ENCODE measurements at regions not wholly inside any gene's neighbourhood (a gene's known extent, or its start where the extent isn't known, plus 50 kb on each side); places are given as distances from the start of the nearest gene placed in this dataset.
"Not testable (repeated sequence)": the region's sequence is repeated elsewhere in the genome, so short reads cannot be mapped to it uniquely, and the experiment has no call there.

DNA sequence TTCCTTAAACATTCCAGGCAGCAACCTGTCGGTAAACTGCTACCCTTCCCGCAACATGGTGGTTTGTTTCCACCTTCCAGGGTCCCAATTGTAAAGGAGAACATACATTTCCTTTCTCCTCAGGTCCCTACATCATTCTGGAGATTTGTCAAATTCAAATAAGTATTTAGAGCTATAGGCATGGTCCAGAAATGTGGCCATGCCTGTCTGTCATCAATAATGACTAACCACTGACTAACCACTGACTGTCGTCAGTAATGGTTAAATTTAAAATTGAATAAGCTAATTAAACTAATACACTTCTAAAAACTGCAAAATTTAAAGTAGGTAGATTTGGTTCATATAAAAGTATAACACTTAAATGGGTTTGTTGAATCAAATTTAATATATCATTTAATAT, 984.0 kb upstream of the SLC39A10 start:
- H3K9me3 ChIP-seq = no peaks in the 10 kb centered on the region
- Mint-ChIP-seq H3K36me3 (ENCODE audit: insufficient read depth, unreplicated experiment) (no peaks in the 10 kb centered on the region), H3K27me3 (ENCODE audit: insufficient read depth, unreplicated experiment) (no peaks in the 10 kb centered on the region), H3K27ac (ENCODE audit: unreplicated experiment) (no peak overlapping the region), H3K4me3 (ENCODE audit: unreplicated experiment) (no peak overlapping the region), H3K9me3 (ENCODE audit: unreplicated experiment) (no peaks in the 10 kb centered on the region), H3K4me1 (ENCODE audit: low read depth, unreplicated experiment) (no peaks in the 10 kb centered on the region)
- H3K27me3 ChIP-seq (replicated peaks; ENCODE audit: control insufficient read depth, insufficient read depth, low read length) = no peaks in the 10 kb centered on the region
- H3K4me1 ChIP-seq = no peaks in the 10 kb centered on the region
- ChIA-PET CTCF (no interaction called here), POLR2A (no interaction called here)
- BruUV-seq (replicated peaks) = no TSS peak
- no peaks in the 10 kb centered on the region for H3K36me3 ChIP-seq (ENCODE audit: control insufficient read depth, insufficient read depth, low read length)
- intact Hi-C loops (cut with micrococcal nuclease; ENCODE audit: unreplicated experiment) = no loop called here
- no peak overlapping the region for H3K4me3 ChIP-seq (ENCODE audit: low read depth, low read length)
- TF ChIP-seq, protein P1, sequence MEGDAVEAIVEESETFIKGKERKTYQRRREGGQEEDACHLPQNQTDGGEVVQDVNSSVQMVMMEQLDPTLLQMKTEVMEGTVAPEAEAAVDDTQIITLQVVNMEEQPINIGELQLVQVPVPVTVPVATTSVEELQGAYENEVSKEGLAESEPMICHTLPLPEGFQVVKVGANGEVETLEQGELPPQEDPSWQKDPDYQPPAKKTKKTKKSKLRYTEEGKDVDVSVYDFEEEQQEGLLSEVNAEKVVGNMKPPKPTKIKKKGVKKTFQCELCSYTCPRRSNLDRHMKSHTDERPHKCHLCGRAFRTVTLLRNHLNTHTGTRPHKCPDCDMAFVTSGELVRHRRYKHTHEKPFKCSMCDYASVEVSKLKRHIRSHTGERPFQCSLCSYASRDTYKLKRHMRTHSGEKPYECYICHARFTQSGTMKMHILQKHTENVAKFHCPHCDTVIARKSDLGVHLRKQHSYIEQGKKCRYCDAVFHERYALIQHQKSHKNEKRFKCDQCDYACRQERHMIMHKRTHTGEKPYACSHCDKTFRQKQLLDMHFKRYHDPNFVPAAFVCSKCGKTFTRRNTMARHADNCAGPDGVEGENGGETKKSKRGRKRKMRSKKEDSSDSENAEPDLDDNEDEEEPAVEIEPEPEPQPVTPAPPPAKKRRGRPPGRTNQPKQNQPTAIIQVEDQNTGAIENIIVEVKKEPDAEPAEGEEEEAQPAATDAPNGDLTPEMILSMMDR (IDR thresholded peaks at IDR 0.05; ENCODE audit: insufficient read depth in 1 of 2, low read depth in 1 of 2, low read length in 1 of 2, severe bottlenecking in 1 of 2, unreplicated experiment in 1 of 2) = no peak
- no peak for DNase-seq

DNA sequence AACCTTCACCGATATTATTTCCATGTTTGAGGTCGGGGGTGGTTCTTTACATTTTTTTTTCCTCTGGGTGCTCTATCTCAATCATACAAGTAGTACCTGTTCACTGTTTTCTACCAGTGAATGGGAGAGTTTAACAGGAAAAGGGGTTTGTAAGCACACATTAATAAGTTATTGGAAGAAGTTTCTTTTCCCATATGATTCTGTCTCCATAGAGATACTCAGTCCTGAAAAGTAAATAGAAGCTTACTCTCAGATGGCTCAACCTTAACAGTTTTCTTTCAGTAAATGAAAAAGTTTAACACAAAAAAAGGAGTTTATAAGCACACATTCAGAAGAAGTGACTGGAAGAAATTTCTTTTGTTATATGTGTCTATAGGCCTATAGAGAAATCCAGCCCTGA, 995.6 kb upstream of the SLC39A10 start:
- TF ChIP-seq, protein P1 (IDR thresholded peaks at IDR 0.05; ENCODE audit: insufficient read depth in 1 of 2, low read depth in 1 of 2, low read length in 1 of 2, severe bottlenecking in 1 of 2, unreplicated experiment in 1 of 2) = no peak
- BruUV-seq (replicated peaks) = no TSS peak
- H3K27me3 Mint-ChIP-seq (ENCODE audit: insufficient read depth, unreplicated experiment) = no peaks in the 10 kb centered on the region
- Histone ChIP-seq H3K27me3 (replicated peaks; ENCODE audit: control insufficient read depth, insufficient read depth, low read length) (no peaks in the 10 kb centered on the region), H3K9me3 (no peaks in the 10 kb centered on the region), H3K4me3 (ENCODE audit: low read depth, low read length) (no peak overlapping the region), H3K4me1 (no peaks in the 10 kb centered on the region), H3K36me3 (ENCODE audit: control insufficient read depth, insufficient read depth, low read length) (no peaks in the 10 kb centered on the region)
- no peak for DNase-seq
- no peaks in the 10 kb centered on the region for H3K36me3 Mint-ChIP-seq (ENCODE audit: insufficient read depth, unreplicated experiment)
- intact Hi-C loops (cut with micrococcal nuclease; ENCODE audit: unreplicated experiment) = no loop called here
- H3K27ac Mint-ChIP-seq (ENCODE audit: unreplicated experiment) = no peak overlapping the region
- H3K4me1 Mint-ChIP-seq (ENCODE audit: low read depth, unreplicated experiment) = no peaks in the 10 kb centered on the region
- no peaks in the 10 kb centered on the region for H3K9me3 Mint-ChIP-seq (ENCODE audit: unreplicated experiment)
- POLR2A ChIA-PET = no interaction called here
- no peak overlapping the region for H3K4me3 Mint-ChIP-seq (ENCODE audit: unreplicated experiment)
- CTCF ChIA-PET = no interaction called here

DNA sequence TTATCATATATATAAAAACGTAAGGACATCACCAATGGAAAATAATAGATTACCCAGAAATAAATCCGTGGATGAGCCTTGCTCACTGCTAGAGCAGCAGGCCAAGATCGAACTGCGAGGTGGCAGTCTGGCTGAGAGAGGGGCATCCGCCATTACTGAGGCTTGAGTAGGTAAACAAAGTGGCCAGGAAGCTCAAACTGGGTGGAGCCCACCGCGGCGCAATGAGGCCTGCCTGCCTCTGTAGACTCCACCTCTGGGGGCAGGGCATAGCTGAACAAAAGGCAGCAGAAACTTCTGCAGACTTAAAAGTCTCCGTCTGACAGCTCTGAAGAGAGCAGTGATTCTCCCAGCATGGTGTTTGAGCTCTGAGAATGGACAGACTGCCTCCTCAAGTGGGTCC, 1018.0 kb upstream of the SLC39A10 start:
- H3K4me1 ChIP-seq; POLR2A ChIA-PET; H3K36me3 ChIP-seq (ENCODE audit: control insufficient read depth, insufficient read depth, low read length); H3K27ac Mint-ChIP-seq (ENCODE audit: unreplicated experiment); DNase-seq; BruUV-seq (replicated peaks); H3K4me3 ChIP-seq (ENCODE audit: low read depth, low read length); H3K4me1 Mint-ChIP-seq (ENCODE audit: low read depth, unreplicated experiment); H3K9me3 Mint-ChIP-seq (ENCODE audit: unreplicated experiment); intact Hi-C loops (cut with micrococcal nuclease; ENCODE audit: unreplicated experiment); H3K27me3 Mint-ChIP-seq (ENCODE audit: insufficient read depth, unreplicated experiment); H3K27me3 ChIP-seq (replicated peaks; ENCODE audit: control insufficient read depth, insufficient read depth, low read length); H3K9me3 ChIP-seq; H3K4me3 Mint-ChIP-seq (ENCODE audit: unreplicated experiment); H3K36me3 Mint-ChIP-seq (ENCODE audit: insufficient read depth, unreplicated experiment); CTCF ChIA-PET: not testable (repeated sequence)

DNA sequence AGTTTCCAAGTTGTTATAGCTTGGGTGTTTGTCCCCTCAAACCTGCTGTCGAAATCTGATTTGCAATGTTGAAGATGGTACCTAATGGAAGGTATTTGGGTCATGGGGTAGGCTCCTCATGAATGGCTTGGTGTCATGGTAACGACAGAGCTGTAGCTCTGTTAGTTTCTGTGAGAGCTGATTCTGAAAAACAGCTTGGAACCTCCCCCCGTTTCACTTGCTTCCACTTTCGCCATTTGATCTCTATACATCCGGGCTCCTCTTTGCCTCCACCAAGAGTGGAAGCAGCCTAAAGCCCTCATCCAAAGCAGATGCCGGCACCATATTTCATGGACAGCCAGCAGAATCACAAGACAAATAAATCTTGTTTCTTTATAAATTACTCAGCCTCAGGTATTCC, 1035.1 kb upstream of the SLC39A10 start:
- no peak for DNase-seq
- ChIA-PET POLR2A (no interaction called here), CTCF (no interaction called here)
- Histone ChIP-seq H3K4me3 (ENCODE audit: low read depth, low read length) (no peak overlapping the region), H3K36me3 (ENCODE audit: control insufficient read depth, insufficient read depth, low read length) (no peaks in the 10 kb centered on the region), H3K27me3 (replicated peaks; ENCODE audit: control insufficient read depth, insufficient read depth, low read length) (no peaks in the 10 kb centered on the region), H3K9me3 (no peaks in the 10 kb centered on the region), H3K4me1 (no peaks in the 10 kb centered on the region)
- intact Hi-C loops (cut with micrococcal nuclease; ENCODE audit: unreplicated experiment) = no loop called here
- Mint-ChIP-seq H3K4me3 (ENCODE audit: unreplicated experiment) (no peak overlapping the region), H3K27ac (ENCODE audit: unreplicated experiment) (no peak overlapping the region), H3K36me3 (ENCODE audit: insufficient read depth, unreplicated experiment) (no peaks in the 10 kb centered on the region), H3K4me1 (ENCODE audit: low read depth, unreplicated experiment) (no peaks in the 10 kb centered on the region), H3K27me3 (ENCODE audit: insufficient read depth, unreplicated experiment) (no peaks in the 10 kb centered on the region), H3K9me3 (ENCODE audit: unreplicated experiment) (no peaks in the 10 kb centered on the region)
- TF ChIP-seq, protein P1 (IDR thresholded peaks at IDR 0.05; ENCODE audit: insufficient read depth in 1 of 2, low read depth in 1 of 2, low read length in 1 of 2, severe bottlenecking in 1 of 2, unreplicated experiment in 1 of 2) = no peak
- BruUV-seq (replicated peaks) = no TSS peak
